Nephron progenitor cell (in vitro differentiated cells): ENCODE measurements at regions not wholly inside any gene's neighbourhood (a gene's known extent, or its start where the extent isn't known, plus 50 kb on each side); places are given as distances from the start of the nearest gene placed in this dataset.

Experiments
- DNase-seq: peaks from one replicate; pipeline ENCODE4 v3.0.0; 2021
- H3K27ac Mint-ChIP-seq: 2 replicates; pipeline ENCODE4 v1.8.0; 2021; ENCODE audit warnings: mild to moderate bottlenecking, moderate library complexity, mixed read lengths
- H3K27me3 Mint-ChIP-seq: 2 replicates; pipeline ENCODE4 v1.8.0; 2021; ENCODE audit warnings: mild to moderate bottlenecking, low read depth, mixed read lengths; ENCODE audit not compliant: poor library complexity
- H3K36me3 Mint-ChIP-seq: 2 replicates; pipeline ENCODE4 v1.8.0; 2021; ENCODE audit warnings: low read depth, mixed read lengths
- H3K4me1 Mint-ChIP-seq: 2 replicates; pipeline ENCODE4 v1.8.0; 2021; ENCODE audit warnings: mixed read lengths
- H3K4me3 Mint-ChIP-seq: 2 replicates; pipeline ENCODE4 v1.8.0; 2021; ENCODE audit warnings: mild to moderate bottlenecking, moderate library complexity, mixed read lengths
- H3K9me3 Mint-ChIP-seq: 2 replicates; pipeline ENCODE4 v1.8.0; 2021; ENCODE audit warnings: mild to moderate bottlenecking, moderate library complexity, mixed read lengths
- CTCF ChIP-seq: fragments of 200-600 bp; sonication (generic); IDR thresholded peaks from 2 replicates; pipeline ENCODE4 v1.5.0; 2021; ENCODE audit warnings: antibody characterized with exemption

GRCh38 chr7:156224833-156225225 is 412.6 kb upstream of the SHH start:
- TF ChIP-seq CTCF = no peak
- peaks cover 4% of the 10 kb centered on the region for H3K27me3 Mint-ChIP-seq
- no peak overlapping the region for H3K27ac Mint-ChIP-seq
- no peaks in the 10 kb centered on the region for H3K9me3 Mint-ChIP-seq
- no peak for DNase-seq
- H3K4me1 Mint-ChIP-seq = no peaks in the 10 kb centered on the region
- H3K4me3 Mint-ChIP-seq = no peak overlapping the region
- H3K36me3 Mint-ChIP-seq = no peaks in the 10 kb centered on the region

GRCh38 chr7:156223935-156224832 is 411.9 kb upstream of the SHH start:
- Mint-ChIP-seq H3K4me3 (no peak overlapping the region), H3K36me3 (no peaks in the 10 kb centered on the region), H3K4me1 (no peaks in the 10 kb centered on the region), H3K27ac (no peak overlapping the region), H3K27me3 (peaks cover 4% of the 10 kb centered on the region), H3K9me3 (no peaks in the 10 kb centered on the region)
- no peak for DNase-seq
- no peak for TF ChIP-seq CTCF

GRCh38 chr7:156222611-156223010 is 410.3 kb upstream of the SHH start:
- no peak for TF ChIP-seq CTCF
- Mint-ChIP-seq H3K4me1 (no peaks in the 10 kb centered on the region), H3K27me3 (peaks cover 4% of the 10 kb centered on the region), H3K9me3 (no peaks in the 10 kb centered on the region), H3K4me3 (no peak overlapping the region), H3K36me3 (no peaks in the 10 kb centered on the region), H3K27ac (no peak overlapping the region)
- no peak for DNase-seq

GRCh38 chr7:156222151-156222550 is 409.9 kb upstream of the SHH start:
- no peak for DNase-seq
- TF ChIP-seq CTCF = no peak
- Mint-ChIP-seq H3K36me3 (no peaks in the 10 kb centered on the region), H3K9me3 (no peaks in the 10 kb centered on the region), H3K27ac (no peak overlapping the region), H3K27me3 (peaks cover 4% of the 10 kb centered on the region), H3K4me3 (no peak overlapping the region), H3K4me1 (no peaks in the 10 kb centered on the region)

GRCh38 chr7:156220701-156221100 is 408.4 kb upstream of the SHH start:
- no peak for TF ChIP-seq CTCF
- H3K4me3 Mint-ChIP-seq = no peak overlapping the region
- no peaks in the 10 kb centered on the region for H3K9me3 Mint-ChIP-seq
- no peaks in the 10 kb centered on the region for H3K36me3 Mint-ChIP-seq
- H3K27me3 Mint-ChIP-seq = peaks cover 14% of the 10 kb centered on the region
- no peak for DNase-seq
- no peak overlapping the region for H3K27ac Mint-ChIP-seq
- no peaks in the 10 kb centered on the region for H3K4me1 Mint-ChIP-seq

GRCh38 chr7:156220078-156220605 is 407.9 kb upstream of the SHH start:
- Mint-ChIP-seq H3K36me3 (no peaks in the 10 kb centered on the region), H3K27me3 (peaks cover 14% of the 10 kb centered on the region), H3K27ac (peak overlapping the region; percentile 59), H3K4me3 (no peak overlapping the region), H3K4me1 (no peaks in the 10 kb centered on the region), H3K9me3 (no peaks in the 10 kb centered on the region)
- TF ChIP-seq CTCF = no peak
- no peak for DNase-seq
